ENCODE measurements at regions not wholly inside any gene's neighbourhood (a gene's known extent, or its start where the extent isn't known, plus 50 kb on each side); places are given as distances from the start of the nearest gene placed in this dataset.

DNA sequence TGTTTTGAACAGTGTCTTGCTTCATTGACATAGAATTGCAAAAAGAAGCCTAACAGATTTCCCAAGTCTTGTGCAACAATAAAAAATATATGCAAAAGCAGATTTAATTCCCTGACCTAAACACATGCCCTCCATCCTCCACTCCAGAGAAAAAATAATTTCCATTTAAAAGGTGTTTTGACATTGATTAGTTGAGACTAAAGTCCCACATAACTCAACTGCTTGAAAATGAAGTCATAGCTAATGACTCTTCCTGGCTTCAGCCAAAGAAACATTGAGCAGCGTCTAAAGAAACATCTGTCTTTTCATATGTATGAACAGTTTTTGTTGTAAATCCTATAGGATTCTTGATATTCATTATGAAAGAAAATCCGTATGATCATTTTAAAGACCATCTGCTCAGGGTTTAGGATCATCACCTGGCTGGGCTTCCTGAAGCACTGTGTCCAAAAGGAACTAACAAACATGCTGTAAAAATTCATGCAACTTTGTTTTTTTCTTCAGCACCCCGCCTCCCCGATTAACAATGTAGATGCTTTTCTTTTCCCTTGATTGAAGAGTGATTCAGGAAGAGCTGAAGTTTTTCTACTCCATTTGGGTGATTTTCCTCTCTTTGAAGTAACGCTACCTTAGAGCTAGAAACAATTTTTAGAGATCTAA, 273.4 kb downstream of the HS3ST1 start:
- TF ChIP-seq, protein P1, sequence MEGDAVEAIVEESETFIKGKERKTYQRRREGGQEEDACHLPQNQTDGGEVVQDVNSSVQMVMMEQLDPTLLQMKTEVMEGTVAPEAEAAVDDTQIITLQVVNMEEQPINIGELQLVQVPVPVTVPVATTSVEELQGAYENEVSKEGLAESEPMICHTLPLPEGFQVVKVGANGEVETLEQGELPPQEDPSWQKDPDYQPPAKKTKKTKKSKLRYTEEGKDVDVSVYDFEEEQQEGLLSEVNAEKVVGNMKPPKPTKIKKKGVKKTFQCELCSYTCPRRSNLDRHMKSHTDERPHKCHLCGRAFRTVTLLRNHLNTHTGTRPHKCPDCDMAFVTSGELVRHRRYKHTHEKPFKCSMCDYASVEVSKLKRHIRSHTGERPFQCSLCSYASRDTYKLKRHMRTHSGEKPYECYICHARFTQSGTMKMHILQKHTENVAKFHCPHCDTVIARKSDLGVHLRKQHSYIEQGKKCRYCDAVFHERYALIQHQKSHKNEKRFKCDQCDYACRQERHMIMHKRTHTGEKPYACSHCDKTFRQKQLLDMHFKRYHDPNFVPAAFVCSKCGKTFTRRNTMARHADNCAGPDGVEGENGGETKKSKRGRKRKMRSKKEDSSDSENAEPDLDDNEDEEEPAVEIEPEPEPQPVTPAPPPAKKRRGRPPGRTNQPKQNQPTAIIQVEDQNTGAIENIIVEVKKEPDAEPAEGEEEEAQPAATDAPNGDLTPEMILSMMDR (conservative IDR thresholded peaks at IDR 0.05): no peak
- TF ChIP-seq ZFX (IDR thresholded peaks at IDR 0.05): no peak
